ENCODE measurements at regions not wholly inside any gene's neighbourhood (a gene's known extent, or its start where the extent isn't known, plus 50 kb on each side); places are given as distances from the start of the nearest gene placed in this dataset.

DNA sequence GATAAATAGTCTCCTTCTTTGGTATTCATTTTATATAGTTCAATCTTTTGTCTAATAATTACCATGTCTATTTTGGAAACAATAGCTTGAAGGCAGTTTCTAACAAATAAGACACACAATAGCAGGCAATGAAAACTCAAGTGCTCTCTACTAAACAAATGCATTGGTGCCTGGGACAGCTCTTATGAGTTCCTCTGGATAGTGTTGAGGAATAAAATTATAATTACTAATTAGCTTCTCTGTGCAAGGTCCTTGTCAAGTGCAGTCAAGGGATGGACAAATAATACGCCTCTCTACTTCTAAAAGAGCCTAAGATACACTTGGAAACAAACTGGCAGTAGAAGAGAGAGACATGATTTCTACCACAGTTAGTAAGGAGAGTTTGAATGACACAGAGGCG is 229.0 kb upstream of the GLRA2 start:
- no peaks in the 10 kb centered on the region for H3K4me1 ChIP-seq (ENCODE audit: insufficient read depth, low read length)
- H3K27ac Mint-ChIP-seq: no peak overlapping the region
- ChIA-PET CTCF (no interaction called here), POLR2A (no interaction called here)
- H3K27ac ChIP-seq (ENCODE audit: low read depth in 1 of 2, low read length in 2 of 2): no peak overlapping the region
- no peak overlapping the region for H3K4me3 ChIP-seq (ENCODE audit: low read length)
- no peak for TF ChIP-seq CTCF (IDR thresholded peaks at IDR 0.05)
- H3K36me3 ChIP-seq (ENCODE audit: insufficient read depth, low read length): no peaks in the 10 kb centered on the region
- H3K27me3 Mint-ChIP-seq: no peaks in the 10 kb centered on the region
- no peak for DNase-seq
- H3K27me3 ChIP-seq (ENCODE audit: control insufficient read depth in 1 of 2, insufficient read depth in 2 of 2, low read length in 2 of 2): no peaks in the 10 kb centered on the region
- no peaks in the 10 kb centered on the region for H3K36me3 Mint-ChIP-seq (ENCODE audit: low read depth)
- no peak for ATAC-seq (ENCODE audit: poor library complexity)
- no peaks in the 10 kb centered on the region for H3K4me1 Mint-ChIP-seq (ENCODE audit: low read depth)
- no peaks in the 10 kb centered on the region for H3K9me3 ChIP-seq (ENCODE audit: control insufficient read depth in 1 of 2, insufficient read depth in 1 of 2, low read length in 2 of 2)
- H3K9me3 Mint-ChIP-seq: no peaks in the 10 kb centered on the region
- intact Hi-C loops (cut with DNase I, micrococcal nuclease): no loop called here
- H3K4me3 Mint-ChIP-seq: no peak overlapping the region

GRCh38 chrX:14295426-14295825 is 233.9 kb upstream of the GLRA2 start:
- H3K4me1 Mint-ChIP-seq (ENCODE audit: low read depth): no peaks in the 10 kb centered on the region
- no peak for DNase-seq
- Histone ChIP-seq H3K27ac (ENCODE audit: low read depth in 1 of 2, low read length in 2 of 2) (no peak overlapping the region), H3K27me3 (ENCODE audit: control insufficient read depth in 1 of 2, insufficient read depth in 2 of 2, low read length in 2 of 2) (no peaks in the 10 kb centered on the region), H3K36me3 (ENCODE audit: insufficient read depth, low read length) (no peaks in the 10 kb centered on the region), H3K9me3 (ENCODE audit: control insufficient read depth in 1 of 2, insufficient read depth in 1 of 2, low read length in 2 of 2) (no peaks in the 10 kb centered on the region), H3K4me1 (ENCODE audit: insufficient read depth, low read length) (no peaks in the 10 kb centered on the region), H3K4me3 (ENCODE audit: low read length) (no peak overlapping the region)
- no peak for ATAC-seq (ENCODE audit: poor library complexity)
- intact Hi-C loops (cut with DNase I, micrococcal nuclease): no loop called here
- TF ChIP-seq CTCF (IDR thresholded peaks at IDR 0.05): no peak
- H3K27ac Mint-ChIP-seq: no peak overlapping the region
- ChIA-PET CTCF (no interaction called here), POLR2A (no interaction called here)
- H3K4me3 Mint-ChIP-seq: no peak overlapping the region
- H3K27me3 Mint-ChIP-seq: no peaks in the 10 kb centered on the region
- no peaks in the 10 kb centered on the region for H3K9me3 Mint-ChIP-seq
- no peaks in the 10 kb centered on the region for H3K36me3 Mint-ChIP-seq (ENCODE audit: low read depth)

DNA sequence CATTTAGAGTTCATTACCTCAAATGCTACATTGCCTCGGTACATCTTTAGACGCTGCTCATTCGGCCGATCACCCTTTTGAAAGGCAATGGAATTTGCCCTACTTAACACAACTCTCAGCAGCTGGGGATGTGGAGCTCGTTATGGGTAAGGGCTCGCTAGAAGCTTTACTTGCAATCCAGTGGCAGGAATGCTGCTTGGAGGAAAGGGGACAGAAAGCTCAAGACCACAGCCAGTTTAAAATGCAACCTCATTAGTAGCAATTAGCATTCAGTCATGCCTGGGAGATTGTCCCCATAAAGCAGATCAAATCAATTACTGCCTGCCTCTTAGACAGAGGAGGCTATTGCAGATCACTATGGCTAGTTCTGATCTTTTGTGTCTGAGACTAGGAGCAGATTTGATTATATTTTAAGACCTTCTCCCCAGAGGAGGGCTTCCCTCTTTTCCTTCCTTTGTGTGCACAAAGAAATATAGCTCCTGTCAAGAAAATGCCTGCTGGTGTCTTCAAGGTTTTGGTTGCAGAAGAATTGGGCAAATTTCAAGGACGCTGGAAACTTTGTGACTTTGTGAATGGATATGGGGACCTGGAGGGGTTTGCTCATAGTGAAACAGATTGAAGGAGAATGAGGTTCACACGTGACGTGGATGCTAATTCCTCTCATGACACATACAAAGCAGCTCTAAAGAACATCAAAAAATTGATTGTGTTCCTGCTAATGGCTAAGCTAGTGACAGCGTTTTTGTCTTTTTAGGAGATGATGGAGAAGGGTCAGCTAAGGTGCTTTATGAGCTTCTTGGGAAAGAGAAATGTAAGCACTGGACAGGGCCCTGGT is 237.5 kb upstream of the GLRA2 start:
- Histone ChIP-seq H3K36me3 (ENCODE audit: insufficient read depth, low read length) (no peaks in the 10 kb centered on the region), H3K9me3 (ENCODE audit: control insufficient read depth in 1 of 2, insufficient read depth in 1 of 2, low read length in 2 of 2) (no peaks in the 10 kb centered on the region), H3K4me3 (ENCODE audit: low read length) (no peak overlapping the region), H3K4me1 (ENCODE audit: insufficient read depth, low read length) (no peaks in the 10 kb centered on the region), H3K27ac (ENCODE audit: low read depth in 1 of 2, low read length in 2 of 2) (no peak overlapping the region), H3K27me3 (ENCODE audit: control insufficient read depth in 1 of 2, insufficient read depth in 2 of 2, low read length in 2 of 2) (no peaks in the 10 kb centered on the region)
- DNase-seq: no peak
- H3K9me3 Mint-ChIP-seq: no peaks in the 10 kb centered on the region
- TF ChIP-seq CTCF (IDR thresholded peaks at IDR 0.05): no peak
- H3K4me3 Mint-ChIP-seq: no peak overlapping the region
- no peak for ATAC-seq (ENCODE audit: poor library complexity)
- no peaks in the 10 kb centered on the region for H3K36me3 Mint-ChIP-seq (ENCODE audit: low read depth)
- H3K27me3 Mint-ChIP-seq: no peaks in the 10 kb centered on the region
- ChIA-PET POLR2A (no interaction called here), CTCF (no interaction called here)
- intact Hi-C loops (cut with DNase I, micrococcal nuclease): no loop called here
- no peak overlapping the region for H3K27ac Mint-ChIP-seq
- no peaks in the 10 kb centered on the region for H3K4me1 Mint-ChIP-seq (ENCODE audit: low read depth)

Measured in CD4-positive, alpha-beta T cell (primary cell).